K562 (cell line): ENCODE measurements at regions not wholly inside any gene's neighbourhood (a gene's known extent, or its start where the extent isn't known, plus 50 kb on each side); places are given as distances from the start of the nearest gene placed in this dataset.

Experiments
- CTBP1 ChIP-seq: fragments of 450-650 bp; IDR thresholded peaks from 2 replicates; pipeline ENCODE4 v1.6.1; 2016; ENCODE audit warnings: borderline replicate concordance
- ERF ChIP-seq: fragments of 450-650 bp; formaldehyde crosslinking; IDR thresholded peaks from 2 replicates; pipeline ENCODE4 v1.4.0; 2020; ENCODE audit warnings: mild to moderate bottlenecking, mixed read lengths
- HDGF ChIP-seq: fragments of 450-650 bp; IDR thresholded peaks from 2 replicates; pipeline ENCODE4 v1.6.1; 2016
- MBD1 ChIP-seq: fragments of 250-450 bp; sonication (Bioruptor Pico); IDR thresholded peaks from 2 replicates; pipeline ENCODE4 v1.8.0; 2022; ENCODE audit warnings: inconsistent platforms
- MGA ChIP-seq: fragments of 450-650 bp; IDR thresholded peaks from 2 replicates; pipeline ENCODE4 v1.6.1; 2016; ENCODE audit warnings: mild to moderate bottlenecking, moderate library complexity
- NKRF ChIP-seq: fragments of 450-650 bp; IDR thresholded peaks from 2 replicates; pipeline ENCODE4 v1.6.1; 2016; ENCODE audit warnings: borderline replicate concordance
- PATZ1 ChIP-seq: fragments of 250-450 bp; sonication (Bioruptor Pico); IDR thresholded peaks from 2 replicates; pipeline ENCODE4 v1.5.0; 2020; ENCODE audit warnings: mild to moderate bottlenecking, borderline replicate concordance
- TBP ChIP-seq: optimal IDR thresholded peaks from 2 replicates; pipeline ENCODE3; 2011; ENCODE audit warnings: low read depth, low read length, improper control_type of control experiment
- ZNF165 ChIP-seq: fragments of 250-450 bp; sonication (Bioruptor Pico); IDR thresholded peaks from 2 replicates; pipeline ENCODE4 v1.4.0; 2020; ENCODE audit warnings: borderline replicate concordance
- ZNF551 ChIP-seq: fragments of 250-450 bp; sonication (Bioruptor Pico); IDR thresholded peaks from 2 replicates; pipeline ENCODE4 v1.5.0; 2021; ENCODE audit warnings: mild to moderate bottlenecking, moderate library complexity

- TF ChIP-seq NKRF (no peak), ERF (CRISPR knock-in tag) (no peak), ZNF551 (no peak), PATZ1 (CRISPR knock-in tag) (no peak), HDGF (no peak), TBP (no peak), MGA (no peak), CTBP1 (no peak), MBD1 (CRISPR knock-in tag) (no peak), ZNF165 (CRISPR knock-in tag) (no peak)
These were observed 164.8 kb upstream of the COBL start (continued) for GRCh38 chr7:51481421-51481820.
